GM21619 (cell line): ENCODE measurements at regions not wholly inside any gene's neighbourhood (a gene's known extent, or its start where the extent isn't known, plus 50 kb on each side); places are given as distances from the start of the nearest gene placed in this dataset.
"Not testable (repeated sequence)": the region's sequence is repeated elsewhere in the genome, so short reads cannot be mapped to it uniquely, and the experiment has no call there.

Experiments
- ATAC-seq: cut with Tn5 transposase; IDR thresholded peaks from one replicate; pipeline ENCODE4 v1.9.1; 2021; ENCODE audit not compliant: unreplicated experiment

GRCh38 chr2:183788796-183789195 is 664.6 kb downstream of the NUP35 start:
- not testable (repeated sequence) for ATAC-seq

- ATAC-seq: not testable (repeated sequence)
Measured at GRCh38 chr2:183792165-183792924, 668.1 kb downstream of the NUP35 start.

GRCh38 chr2:183798535-183798934 is 674.3 kb downstream of the NUP35 start:
- no peak for ATAC-seq

DNA sequence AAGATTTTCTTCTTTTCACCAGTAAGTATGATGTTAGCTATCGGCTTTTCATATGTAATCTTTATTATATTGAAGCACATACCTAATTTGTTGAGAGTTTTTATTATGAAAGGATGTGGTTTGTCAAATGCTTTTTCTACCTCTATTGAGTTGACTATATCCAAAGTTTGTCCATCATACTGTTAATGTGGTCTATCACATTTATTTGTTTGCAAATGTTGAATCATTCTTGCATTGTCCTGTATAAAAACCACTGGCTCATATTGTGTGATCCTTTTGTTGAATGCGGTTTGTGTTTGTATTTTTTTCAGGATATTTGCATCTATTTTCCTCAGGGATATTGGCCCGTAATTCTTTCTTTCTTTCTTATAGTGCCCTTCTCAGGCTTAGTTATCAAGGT is 675.5 kb downstream of the NUP35 start:
- no peak for ATAC-seq

DNA sequence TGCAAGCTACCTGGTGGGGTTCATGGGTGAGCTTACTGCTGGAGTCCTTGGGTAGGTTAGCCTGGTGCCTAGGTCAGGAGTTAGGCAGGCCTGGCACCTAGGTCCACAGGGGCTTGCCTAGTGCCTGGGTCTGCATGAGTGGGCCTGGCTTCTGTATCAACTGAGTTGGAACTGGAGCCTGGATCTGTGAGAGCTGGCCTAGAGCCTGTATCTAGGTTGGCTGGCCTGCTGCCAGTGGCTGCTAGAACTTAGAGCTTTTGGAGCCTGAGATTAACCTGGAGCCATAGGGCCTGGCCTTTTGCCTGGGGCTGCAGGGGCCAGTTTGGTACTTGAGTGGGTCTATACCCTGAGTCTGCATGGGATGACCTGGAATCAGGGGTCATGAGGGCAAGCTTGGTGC is 679.4 kb downstream of the NUP35 start:
- ATAC-seq: no peak

DNA sequence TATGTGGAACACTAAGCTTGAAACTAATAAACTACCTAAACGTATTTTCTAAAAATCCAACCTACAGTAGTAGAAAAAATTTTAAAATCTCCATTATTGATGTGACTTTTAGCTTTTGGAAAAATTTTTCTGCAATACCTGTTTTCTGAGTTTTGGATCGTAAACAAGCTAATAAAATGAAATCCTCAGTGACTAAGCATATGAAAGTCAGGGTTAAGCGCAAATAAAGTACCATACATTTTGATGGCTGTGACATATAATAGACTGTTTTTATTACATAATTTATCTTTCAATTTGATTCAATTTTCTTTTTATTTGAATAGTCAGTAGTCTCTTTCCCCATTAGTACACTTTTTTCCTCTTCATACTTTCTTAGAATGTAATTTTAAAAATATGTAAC is 683.6 kb downstream of the NUP35 start:
- ATAC-seq: no peak

GRCh38 chr2:183809404-183809803 is 685.2 kb downstream of the NUP35 start:
- ATAC-seq: no peak

DNA sequence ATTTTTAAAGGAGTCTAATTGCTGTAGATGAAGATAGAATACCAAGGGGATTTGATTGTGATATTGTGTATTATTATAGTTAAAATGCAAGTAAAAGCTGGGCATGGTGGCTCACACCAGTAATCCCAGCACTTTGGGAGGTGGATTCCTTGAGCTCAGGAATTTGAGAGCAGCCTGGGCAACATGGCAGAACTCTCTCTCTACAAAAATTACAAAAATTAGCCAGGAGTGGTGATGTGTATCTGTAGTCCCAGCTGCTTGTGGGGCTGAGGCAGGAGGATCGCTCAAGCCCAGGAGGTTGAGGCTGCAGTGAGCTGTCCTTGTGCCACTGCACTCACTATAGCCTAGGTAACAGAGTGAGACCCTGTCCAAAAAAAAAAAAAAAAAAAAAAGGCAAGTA is 687.0 kb downstream of the NUP35 start:
- no peak for ATAC-seq

DNA sequence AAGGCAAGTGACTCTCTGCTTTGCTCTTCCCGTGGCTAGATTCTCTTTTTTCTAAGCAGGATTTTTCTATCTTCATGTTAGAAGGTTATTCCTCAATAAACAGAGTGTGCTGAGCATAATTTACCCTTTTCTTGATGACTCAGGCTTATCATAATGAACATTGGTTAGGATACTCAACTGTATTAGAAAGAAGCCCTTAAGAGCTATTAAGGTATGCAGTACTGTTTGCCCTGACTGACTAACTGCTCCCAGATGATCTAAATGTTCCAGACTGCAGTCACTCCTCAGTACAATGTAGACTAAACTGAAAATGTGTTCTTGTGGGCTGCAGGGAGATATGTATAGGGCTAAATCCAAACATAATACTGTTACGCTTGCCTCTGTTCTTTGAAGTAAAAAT is 687.8 kb downstream of the NUP35 start:
- no peak for ATAC-seq

- no peak for ATAC-seq
Measured at GRCh38 chr2:183825710-183826109, 701.5 kb downstream of the NUP35 start.

- ATAC-seq: no peak
Measured at GRCh38 chr2:183829931-183830330, 705.7 kb downstream of the NUP35 start.

DNA sequence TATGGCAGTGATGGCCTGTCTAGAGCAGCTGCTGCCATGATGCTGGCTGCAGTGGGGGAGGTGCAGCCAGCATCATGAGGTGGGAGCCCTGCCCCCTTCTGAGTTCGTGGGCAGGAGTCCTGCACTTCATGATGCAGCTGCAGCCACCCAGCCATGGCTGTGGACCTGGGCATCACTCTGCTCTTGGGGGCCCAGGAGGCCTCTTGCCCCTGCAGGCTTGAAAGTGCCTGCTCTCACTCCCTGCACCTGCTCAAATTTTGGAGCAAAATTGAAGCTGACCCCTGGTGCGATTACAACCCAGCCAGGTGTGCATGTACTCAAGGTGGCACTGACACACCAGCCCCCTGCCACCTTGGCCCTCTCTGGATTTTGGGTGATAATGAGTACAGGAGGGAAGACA is 712.9 kb downstream of the NUP35 start:
- ATAC-seq: no peak

- ATAC-seq: no peak
Measured at GRCh38 chr2:183838295-183838694, 714.1 kb downstream of the NUP35 start.

- no peak for ATAC-seq
Measured at GRCh38 chr2:183840061-183840584, 715.9 kb downstream of the NUP35 start.

GRCh38 chr2:183849826-183850225 is 725.6 kb downstream of the NUP35 start:
- ATAC-seq: not testable (repeated sequence)

DNA sequence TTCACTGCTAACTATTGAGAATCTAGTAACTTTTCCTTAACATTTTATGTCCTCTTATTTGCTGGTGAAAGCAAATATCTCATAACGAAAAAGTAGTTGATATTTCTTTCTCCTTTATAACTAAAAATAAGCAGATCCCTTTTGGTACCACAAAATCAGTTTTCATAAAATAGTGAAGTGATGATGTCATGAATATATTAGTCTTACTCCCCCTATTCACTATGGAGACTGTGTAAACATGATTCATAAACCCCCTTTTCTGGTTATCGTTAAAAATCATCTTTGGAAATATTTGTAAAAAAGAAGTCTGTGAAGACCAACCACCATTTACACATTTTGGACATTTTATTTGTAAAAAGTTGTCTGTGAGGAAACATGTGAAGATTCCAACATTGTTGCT is 734.9 kb downstream of the NUP35 start:
- ATAC-seq: no peak

GRCh38 chr2:183866666-183867065 is 731.7 kb upstream of the ZNF804A start:
- no peak for ATAC-seq

GRCh38 chr2:183867206-183867605 is 731.1 kb upstream of the ZNF804A start:
- ATAC-seq: no peak

- ATAC-seq: no peak
Measured at GRCh38 chr2:183868153-183868552, 730.2 kb upstream of the ZNF804A start.

DNA sequence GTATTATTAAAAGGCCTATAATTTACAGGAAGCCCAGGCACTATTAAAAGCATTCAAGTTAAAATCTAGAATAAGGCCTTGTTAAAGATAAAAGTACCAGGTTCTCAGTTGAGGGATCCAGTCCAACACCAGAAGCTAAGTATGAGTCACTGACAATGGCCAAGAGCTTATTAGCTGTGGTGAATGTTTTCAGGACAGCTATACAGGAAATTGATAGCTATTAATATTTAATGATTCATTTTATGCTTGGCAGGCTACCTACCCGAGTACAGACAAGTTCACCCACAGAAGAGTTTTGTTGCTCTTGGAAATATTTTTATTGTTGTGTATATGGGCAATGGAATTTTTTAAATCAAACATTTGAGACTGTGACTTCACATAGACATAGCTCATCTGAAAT is 729.6 kb upstream of the ZNF804A start:
- ATAC-seq: peak; percentile 67

DNA sequence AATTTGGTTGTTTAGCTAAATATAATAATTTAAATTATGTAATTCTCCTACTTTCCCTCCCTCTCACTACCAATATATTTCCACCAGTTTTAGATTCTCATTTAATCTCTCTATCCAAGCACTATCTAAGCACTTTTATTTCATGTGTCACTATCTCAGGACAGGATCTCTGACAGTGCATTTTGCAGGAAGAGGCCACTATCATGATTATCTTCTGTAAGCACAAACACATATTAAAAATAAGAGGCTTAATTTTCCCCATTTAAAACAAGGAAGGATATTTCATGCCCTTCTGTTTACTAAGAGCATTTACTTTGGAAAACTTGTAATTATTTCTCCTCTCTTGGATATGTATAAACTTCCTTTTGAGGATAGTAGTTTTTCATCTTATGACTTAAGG is 726.2 kb upstream of the ZNF804A start:
- no peak for ATAC-seq

GRCh38 chr2:183881978-183882377 is 716.4 kb upstream of the ZNF804A start:
- no peak for ATAC-seq
